ENCODE measurements at regions not wholly inside any gene's neighbourhood (a gene's known extent, or its start where the extent isn't known, plus 50 kb on each side); places are given as distances from the start of the nearest gene placed in this dataset.
"Not testable (repeated sequence)": the region's sequence is repeated elsewhere in the genome, so short reads cannot be mapped to it uniquely, and the experiment has no call there.

- DNase-seq, result no peak
Observed at GRCh38 chr4:100609810-100610209, 92.0 kb upstream of the EMCN start.

- not testable (repeated sequence) for DNase-seq
Observed at GRCh38 chr4:100608651-100609050, 90.8 kb upstream of the EMCN start.

GRCh38 chr4:100605144-100605543, 87.3 kb upstream of the EMCN start:
- DNase-seq, result no peak

- no peak for DNase-seq
Observed at GRCh38 chr4:100593935-100594334, 76.1 kb upstream of the EMCN start.

GRCh38 chr4:100591161-100591876, 73.5 kb upstream of the EMCN start:
- peak; percentile 79 for DNase-seq

- DNase-seq, result no peak
Observed at GRCh38 chr4:100590325-100590724, 72.5 kb upstream of the EMCN start.

GRCh38 chr4:100588076-100588475, 70.3 kb upstream of the EMCN start:
- DNase-seq, result no peak

GRCh38 chr4:100582146-100582545, 64.3 kb upstream of the EMCN start:
- no peak for DNase-seq

- no peak for DNase-seq
Observed at GRCh38 chr4:100581337-100581736, 63.5 kb upstream of the EMCN start.

- no peak for DNase-seq
Observed at GRCh38 chr4:100576570-100576969, 58.7 kb upstream of the EMCN start.

- DNase-seq, result no peak
Observed at GRCh38 chr4:100574607-100575006, 56.8 kb upstream of the EMCN start.

GRCh38 chr4:100569196-100569595, 51.4 kb upstream of the EMCN start:
- DNase-seq, result no peak

Measured in NCI-H1092 treated with DMSO at 0.1 percent for 48 hours (cell line).